Fibroblast of the aortic adventitia (primary cell): ENCODE measurements at regions not wholly inside any gene's neighbourhood (a gene's known extent, or its start where the extent isn't known, plus 50 kb on each side); places are given as distances from the start of the nearest gene placed in this dataset.

Source experiments
- DNase-seq: peaks from one replicate; pipeline ENCODE4 v3.0.0-alpha.2; 2010; ENCODE audit warnings: low read depth
- H3K4me3 ChIP-seq: 2 replicates; pipeline ENCODE4 v1.5.1; 2011; ENCODE audit warnings: low read depth, mild to moderate bottlenecking, control low read depth, low read length, moderate library complexity
- CTCF ChIP-seq: IDR thresholded peaks from 2 replicates; pipeline ENCODE4 v1.5.1; 2011; ENCODE audit warnings: mild to moderate bottlenecking, low read length, control low read depth, inconsistent platforms; ENCODE audit not compliant: insufficient read depth

- H3K4me3 ChIP-seq, result no peak overlapping the region
- TF ChIP-seq CTCF, result no peak
- DNase-seq, result no peak
These were observed 161.0 kb downstream of the DDX1 start for GRCh38 chr2:15752552-15753232.

GRCh38 chr2:15753233-15753798 lies 161.6 kb downstream of the DDX1 start:
- TF ChIP-seq CTCF, result no peak
- no peak overlapping the region for H3K4me3 ChIP-seq
- DNase-seq, result no peak

GRCh38 chr2:15753811-15754702 lies 162.4 kb downstream of the DDX1 start:
- DNase-seq, result no peak
- no peak for TF ChIP-seq CTCF
- no peak overlapping the region for H3K4me3 ChIP-seq

GRCh38 chr2:15754703-15755099 lies 163.0 kb downstream of the DDX1 start:
- H3K4me3 ChIP-seq, result no peak overlapping the region
- no peak for TF ChIP-seq CTCF
- DNase-seq, result no peak

GRCh38 chr2:15755528-15755927 lies 163.9 kb downstream of the DDX1 start:
- DNase-seq, result no peak
- no peak for TF ChIP-seq CTCF
- H3K4me3 ChIP-seq, result no peak overlapping the region

GRCh38 chr2:15756011-15756550 lies 164.4 kb downstream of the DDX1 start:
- no peak for TF ChIP-seq CTCF
- H3K4me3 ChIP-seq, result no peak overlapping the region
- no peak for DNase-seq
